ENCODE measurements at regions not wholly inside any gene's neighbourhood (a gene's known extent, or its start where the extent isn't known, plus 50 kb on each side); places are given as distances from the start of the nearest gene placed in this dataset.

- Histone ChIP-seq H3K36me3 (ENCODE audit: control insufficient read depth in 2 of 2, extremely low read depth in 1 of 2, insufficient read depth in 2 of 2, low read length in 2 of 2) (no peaks in the 10 kb centered on the region), H3K27me3 (ENCODE audit: control insufficient read depth in 2 of 2, insufficient read depth in 2 of 2, low read length in 2 of 2) (peaks cover 0 to 5% of the 10 kb centered on the region in 2 experiments), H3K27ac (ENCODE audit: insufficient read depth, low read depth, low read length) (no peak overlapping the region), H3K4me1 (ENCODE audit: control insufficient read depth, extremely low read depth, insufficient read depth, low read length) (no peaks in the 10 kb centered on the region), H3K9ac (replicated peaks; ENCODE audit: extremely low read depth, insufficient read depth, low read length) (no peak overlapping the region), H3K79me2 (ENCODE audit: control insufficient read depth, insufficient read depth, low read length) (no peaks in the 10 kb centered on the region), H4K20me1 (replicated peaks; ENCODE audit: control insufficient read depth, extremely low read depth, insufficient read depth, low read length) (no peaks in the 10 kb centered on the region), H3K4me3 (replicated peaks in 1 of 3; ENCODE audit: insufficient read depth in 1 of 3, low read depth in 1 of 3, low read length in 3 of 3) (no peak overlapping the region), H3K9me3 (replicated peaks; ENCODE audit: control insufficient read depth, insufficient read depth, low read length) (no peaks in the 10 kb centered on the region), H3K9me1 (replicated peaks; ENCODE audit: control insufficient read depth, extremely low read depth, insufficient read depth, low read length) (no peaks in the 10 kb centered on the region), H2AFZ (ENCODE audit: low read depth, low read length) (no peak overlapping the region), H3K4me2 (ENCODE audit: insufficient read depth, low read length) (no peak overlapping the region)
- FAIRE-seq (no peak), DNase-seq (ENCODE audit: low read depth, low spot score) (no peak)
- BruUV-seq (replicated peaks): no TSS peak
- dilution Hi-C loops (cut with MboI; ENCODE audit: extremely low pct_ligation_motif_present, low sequenced_read_pairs) (no loop called here), intact Hi-C loops (cut with micrococcal nuclease) (no loop called here)
- CTCF ChIA-PET: interaction anchor here (1.5 kb wide), 1 partner anchor 11 kb away, joined by 4 read pairs; no protein-coding TSS in a partner anchor
- no peak for TF ChIP-seq GATA2 (IDR thresholded peaks at IDR 0.05; ENCODE audit: insufficient read depth, insufficient read length, low read depth, low read length)
- TF ChIP-seq EZH2 (IDR thresholded peaks at IDR 0.05; ENCODE audit: borderline replicate concordance, low read depth, low read length, severe bottlenecking): no peak
- no peak for TF ChIP-seq JUN (IDR thresholded peaks at IDR 0.05; ENCODE audit: borderline replicate concordance, insufficient read depth, insufficient read length, low read depth)
- TF ChIP-seq POLR2A (IDR thresholded peaks at IDR 0.05; ENCODE audit: low read depth, low read length): no peak
- no peak for TF ChIP-seq MAX (IDR thresholded peaks at IDR 0.05; ENCODE audit: insufficient read depth, insufficient read length)
- TF ChIP-seq POLR2AphosphoS5 (IDR thresholded peaks at IDR 0.05; ENCODE audit: insufficient read depth, low read depth, low read length): no peak
- POLR2A ChIA-PET: no interaction called here
Observed at GRCh38 chr6:16912756-16913155, 151.5 kb upstream of the ATXN1 start.

- CTCF ChIA-PET: interaction anchor here (0.7 to 1.5 kb wide), 2 partner anchors 9 to 175 kb away, joined by 4 to 5 read pairs; no protein-coding TSS in a partner anchor
Observed at GRCh38 chr6:16911088-16911487, 149.8 kb upstream of the ATXN1 start.

More at GRCh38 chr6:16911088-16911487, 149.8 kb upstream of the ATXN1 start:
- no peaks in the 10 kb centered on the region for H3K79me2 ChIP-seq (ENCODE audit: control insufficient read depth, insufficient read depth, low read length)
- no peaks in the 10 kb centered on the region for H3K4me1 ChIP-seq (ENCODE audit: control insufficient read depth, extremely low read depth, insufficient read depth, low read length)
- peaks cover 0 to 5% of the 10 kb centered on the region in 2 experiments for H3K27me3 ChIP-seq (ENCODE audit: control insufficient read depth in 2 of 2, insufficient read depth in 2 of 2, low read length in 2 of 2)
- intact Hi-C loops (cut with micrococcal nuclease): no loop called here
- POLR2A ChIA-PET: no interaction called here
- no peak overlapping the region for H3K4me3 ChIP-seq (replicated peaks in 1 of 3; ENCODE audit: insufficient read depth in 1 of 3, low read depth in 1 of 3, low read length in 3 of 3)
- H3K9me3 ChIP-seq (replicated peaks; ENCODE audit: control insufficient read depth, insufficient read depth, low read length): no peaks in the 10 kb centered on the region
- H4K20me1 ChIP-seq (replicated peaks; ENCODE audit: control insufficient read depth, extremely low read depth, insufficient read depth, low read length): no peaks in the 10 kb centered on the region
- dilution Hi-C loops (cut with MboI; ENCODE audit: extremely low pct_ligation_motif_present, low sequenced_read_pairs): no loop called here
- FAIRE-seq: no peak
- H2AFZ ChIP-seq (ENCODE audit: low read depth, low read length): no peak overlapping the region
- no peak for DNase-seq (ENCODE audit: low read depth, low spot score)
- H3K9ac ChIP-seq (replicated peaks; ENCODE audit: extremely low read depth, insufficient read depth, low read length): no peak overlapping the region
- BruUV-seq (replicated peaks): no TSS peak
- no peaks in the 10 kb centered on the region for H3K9me1 ChIP-seq (replicated peaks; ENCODE audit: control insufficient read depth, extremely low read depth, insufficient read depth, low read length)
- H3K27ac ChIP-seq (ENCODE audit: insufficient read depth, low read depth, low read length): no peak overlapping the region
- TF ChIP-seq POLR2AphosphoS5 (IDR thresholded peaks at IDR 0.05; ENCODE audit: insufficient read depth, low read depth, low read length) (no peak), JUN (IDR thresholded peaks at IDR 0.05; ENCODE audit: borderline replicate concordance, insufficient read depth, insufficient read length, low read depth) (no peak), EZH2 (IDR thresholded peaks at IDR 0.05; ENCODE audit: borderline replicate concordance, low read depth, low read length, severe bottlenecking) (no peak), POLR2A (IDR thresholded peaks at IDR 0.05; ENCODE audit: low read depth, low read length) (no peak), MAX (IDR thresholded peaks at IDR 0.05; ENCODE audit: insufficient read depth, insufficient read length) (no peak), CTCF (IDR thresholded peaks at IDR 0.05; ENCODE audit: extremely low read depth in 1 of 2, insufficient read depth in 1 of 2, low read depth in 1 of 2, low read length in 2 of 2) (no peak), GATA2 (IDR thresholded peaks at IDR 0.05; ENCODE audit: insufficient read depth, insufficient read length, low read depth, low read length) (no peak)
- H3K4me2 ChIP-seq (ENCODE audit: insufficient read depth, low read length): no peak overlapping the region
- no peaks in the 10 kb centered on the region for H3K36me3 ChIP-seq (ENCODE audit: control insufficient read depth in 2 of 2, extremely low read depth in 1 of 2, insufficient read depth in 2 of 2, low read length in 2 of 2)

Measured in endothelial cell of umbilical vein (primary cell).